NCI-H1105 (cell line): ENCODE measurements at regions not wholly inside any gene's neighbourhood (a gene's known extent, or its start where the extent isn't known, plus 50 kb on each side); places are given as distances from the start of the nearest gene placed in this dataset.

Experiments used
- DNase-seq: peaks from one replicate; lab custom pipeline; 2025; lab: John Stamatoyannopoulos, UW

DNA sequence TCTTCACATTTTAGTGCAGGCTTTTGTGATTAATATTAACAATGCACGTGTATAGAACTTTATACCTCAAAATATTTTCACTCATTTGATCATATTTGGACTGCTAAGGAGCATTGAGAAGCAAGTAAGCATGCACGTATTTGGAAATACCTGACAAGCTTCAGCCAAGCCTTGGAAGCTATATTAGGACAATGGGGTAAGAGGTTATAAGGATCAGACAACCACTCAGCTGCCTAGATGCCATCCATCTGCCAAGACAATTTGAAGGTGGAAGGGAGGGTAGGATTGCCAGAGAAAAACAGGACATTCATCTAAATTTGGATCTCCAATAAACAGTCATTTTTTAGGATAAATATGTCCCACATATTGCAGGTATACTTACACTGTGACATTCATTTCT lies 394.9 kb upstream of the CFAP20DC start:
- no peak for DNase-seq

- DNase-seq, result no peak
Measured at GRCh38 chr3:59444294-59444671, 394.5 kb upstream of the CFAP20DC start.

GRCh38 chr3:59443618-59444293 lies 393.9 kb upstream of the CFAP20DC start:
- no peak for DNase-seq

DNA sequence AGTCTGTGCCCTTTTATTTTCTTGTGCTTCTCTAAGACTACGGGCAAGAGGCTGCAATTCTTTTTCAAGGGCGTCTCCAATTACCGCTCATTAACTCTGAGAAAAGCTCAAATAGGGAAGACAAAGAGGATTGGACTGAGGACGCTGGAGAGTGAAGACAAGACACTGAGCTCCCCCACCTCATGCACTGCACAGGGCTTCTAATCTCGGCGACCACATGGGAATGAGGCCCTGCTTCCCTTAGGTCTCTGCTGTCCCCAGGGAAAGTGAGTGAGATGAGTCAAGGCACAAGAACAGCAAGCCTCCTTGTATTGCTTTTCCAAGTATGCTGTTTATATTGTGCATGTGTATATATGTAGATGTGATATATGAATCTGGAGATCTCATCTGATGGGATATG lies 392.2 kb upstream of the CFAP20DC start:
- no peak for DNase-seq

GRCh38 chr3:59440285-59441028 lies 390.6 kb upstream of the CFAP20DC start:
- DNase-seq, result no peak

DNA sequence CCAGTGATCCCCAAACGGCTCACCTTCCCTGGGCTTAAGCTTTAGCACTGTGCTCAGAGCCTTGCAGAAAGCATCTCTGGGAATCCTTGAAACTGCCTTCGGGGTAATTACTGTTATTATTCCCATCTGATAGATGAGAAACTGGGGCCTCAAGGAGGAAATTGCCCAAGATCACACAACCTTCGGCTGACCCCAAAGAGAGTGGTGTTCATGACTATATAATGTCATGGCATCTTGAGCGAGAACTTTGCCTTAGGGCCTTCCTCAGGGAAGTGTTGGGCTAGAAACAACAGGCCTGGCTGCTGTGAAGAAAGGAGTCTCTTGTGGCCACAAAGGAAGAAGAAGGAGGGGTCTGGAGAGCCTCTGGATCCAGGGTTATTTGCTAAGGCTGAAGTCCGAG lies 388.7 kb upstream of the CFAP20DC start:
- no peak for DNase-seq

DNA sequence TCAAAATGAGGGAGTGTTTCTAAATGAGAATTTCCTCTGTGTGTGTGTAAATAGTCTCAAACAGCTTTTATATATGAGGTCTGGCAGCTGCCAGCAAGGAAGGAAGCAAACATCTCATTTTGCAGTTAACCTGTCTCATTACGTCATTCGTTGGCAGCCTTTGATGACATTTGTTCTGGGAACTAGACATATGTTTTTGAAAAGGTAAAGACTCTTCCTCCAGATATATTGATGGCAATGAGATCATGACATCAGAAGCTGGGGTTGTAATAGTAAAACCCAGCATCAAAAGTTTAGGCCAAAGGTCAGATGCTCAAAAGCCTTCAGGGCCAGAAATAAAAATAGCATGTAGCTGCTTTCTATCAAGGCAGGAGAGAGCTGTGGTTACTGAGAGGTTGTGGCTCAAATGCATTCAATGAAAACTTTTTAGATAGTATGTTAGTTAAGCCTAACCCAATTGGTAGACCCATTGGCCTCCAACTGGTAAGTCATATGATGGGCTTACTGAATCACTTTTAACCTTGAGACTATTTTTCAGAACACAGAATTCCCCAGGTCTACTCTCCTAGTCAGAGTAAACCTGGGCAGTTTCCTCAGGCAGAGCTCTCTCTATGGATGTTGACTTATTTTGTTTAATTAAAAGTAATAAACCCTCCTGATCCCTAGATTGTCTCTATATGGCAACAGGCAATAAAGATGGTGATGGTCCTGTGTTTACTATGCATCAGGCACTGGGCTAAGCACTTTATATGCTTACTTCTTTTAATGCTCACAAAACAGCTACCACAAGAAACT lies 386.5 kb upstream of the CFAP20DC start:
- DNase-seq, result no peak

DNA sequence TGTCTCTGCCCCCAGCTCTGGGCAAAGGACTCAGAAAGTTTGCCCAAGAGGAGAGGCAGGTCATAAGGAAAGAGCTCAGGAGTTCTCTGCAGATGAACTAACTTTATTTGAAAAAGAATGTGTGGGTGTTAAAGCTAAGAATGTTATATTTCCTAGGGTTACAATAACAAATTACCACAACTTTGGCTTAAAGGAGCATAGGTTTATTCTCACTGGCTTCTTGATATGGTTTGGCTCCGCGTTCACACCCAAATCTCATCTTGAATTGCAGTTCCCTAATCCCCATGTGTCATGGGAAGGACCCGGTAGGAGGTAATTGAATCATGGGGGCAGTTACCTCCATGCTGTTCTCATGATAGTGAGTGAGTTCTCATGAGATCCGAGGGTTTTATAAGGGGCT lies 383.7 kb upstream of the CFAP20DC start:
- DNase-seq, result no peak

GRCh38 chr3:59432665-59433064 lies 382.8 kb upstream of the CFAP20DC start:
- DNase-seq, result no peak

GRCh38 chr3:59430341-59430740 lies 380.5 kb upstream of the CFAP20DC start:
- no peak for DNase-seq

DNA sequence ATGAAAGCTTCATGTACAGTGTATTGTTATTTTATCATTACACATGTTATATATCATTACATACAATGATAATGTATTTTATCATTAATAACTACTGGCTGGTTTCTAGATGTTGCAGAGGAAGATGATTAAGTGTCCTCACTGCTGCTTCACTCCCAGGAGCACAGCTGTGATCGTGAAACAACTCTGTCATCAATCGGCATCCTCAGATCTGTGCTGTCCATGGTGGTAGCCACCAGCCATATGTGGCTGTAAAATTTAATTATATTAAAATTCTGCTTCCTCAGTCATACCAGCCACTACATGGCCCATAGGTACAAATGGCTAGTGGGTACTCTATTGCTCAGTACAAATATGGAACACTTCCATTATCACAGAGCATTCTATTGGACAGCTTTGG lies 379.4 kb upstream of the CFAP20DC start:
- DNase-seq, result no peak

- no peak for DNase-seq
Measured at GRCh38 chr3:59426821-59427565, 377.2 kb upstream of the CFAP20DC start.

DNA sequence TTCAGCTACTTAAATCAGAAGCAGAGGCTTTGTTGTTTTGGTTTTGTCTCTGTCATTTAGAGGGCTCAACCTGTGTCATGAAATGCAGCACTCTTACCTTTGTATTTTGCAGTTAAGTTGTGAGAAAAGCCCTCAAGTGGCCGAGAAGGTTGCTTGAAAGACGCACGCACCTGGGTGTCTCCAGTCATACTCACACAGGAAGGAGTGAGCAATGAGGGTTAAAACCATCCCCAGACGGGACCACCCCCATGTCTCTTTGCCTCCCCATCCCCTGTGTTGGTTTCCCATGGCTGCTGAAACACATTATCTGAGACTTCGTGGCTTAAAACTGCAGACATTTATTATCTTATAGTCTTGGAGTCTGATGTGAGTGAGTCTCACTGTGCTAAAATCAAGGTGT lies 376.1 kb upstream of the CFAP20DC start:
- DNase-seq, result no peak

- DNase-seq, result no peak
Measured at GRCh38 chr3:59425371-59425770, 375.5 kb upstream of the CFAP20DC start.

DNA sequence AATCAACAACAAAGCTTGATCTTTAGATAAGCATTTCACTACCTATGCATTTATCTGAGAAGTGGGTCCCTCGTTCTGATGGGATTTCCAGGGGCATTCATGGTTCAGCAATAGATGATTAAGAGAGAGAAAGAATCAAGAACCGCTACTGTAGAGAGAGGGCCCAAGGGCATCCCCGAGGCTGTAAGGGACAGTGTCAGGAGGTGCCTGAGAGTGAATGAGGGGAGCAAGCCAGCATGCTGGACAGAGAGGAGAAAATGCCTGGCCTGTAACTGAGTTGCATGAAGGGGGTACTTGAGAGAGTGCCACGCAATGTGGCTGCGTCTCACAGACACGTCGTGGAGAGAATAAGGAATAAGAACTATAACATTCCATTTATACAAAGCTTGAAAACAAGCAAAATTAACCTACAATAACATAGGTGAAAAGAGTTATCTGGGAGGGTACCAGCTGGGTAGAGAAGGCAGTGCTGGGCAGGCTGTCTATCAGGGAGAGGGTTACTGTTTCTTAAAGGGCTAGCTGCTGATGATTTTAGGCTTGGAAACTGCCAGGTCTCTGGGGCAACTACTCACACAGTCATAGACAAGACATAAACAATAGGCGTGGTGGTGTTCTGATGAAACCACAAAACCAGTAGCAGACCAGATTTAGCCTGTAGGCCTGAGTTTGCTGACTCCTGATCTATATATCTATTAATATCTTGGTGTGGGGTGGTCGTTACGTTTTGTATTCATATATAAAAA lies 374.6 kb upstream of the CFAP20DC start:
- DNase-seq, result no peak

GRCh38 chr3:59423707-59424106 lies 373.9 kb upstream of the CFAP20DC start:
- no peak for DNase-seq

DNA sequence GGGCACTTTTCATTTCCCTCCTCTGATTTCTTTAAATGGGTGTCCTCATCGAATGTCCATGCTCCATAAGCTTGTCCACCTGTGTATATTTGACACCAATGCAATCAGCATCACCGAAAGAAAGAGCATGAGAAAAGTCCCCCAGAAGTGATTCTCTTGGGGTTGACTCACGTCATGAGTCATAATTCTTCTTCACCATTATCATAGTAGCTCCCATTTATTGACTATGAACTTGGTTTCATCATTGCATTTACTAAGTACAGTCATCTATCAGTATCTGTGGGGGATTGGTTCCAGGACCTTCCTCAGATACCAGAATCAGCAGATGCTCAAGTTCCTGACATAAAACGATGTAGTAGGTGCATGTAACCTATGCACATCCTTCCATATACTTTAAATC lies 372.5 kb upstream of the CFAP20DC start:
- DNase-seq, result no peak

DNA sequence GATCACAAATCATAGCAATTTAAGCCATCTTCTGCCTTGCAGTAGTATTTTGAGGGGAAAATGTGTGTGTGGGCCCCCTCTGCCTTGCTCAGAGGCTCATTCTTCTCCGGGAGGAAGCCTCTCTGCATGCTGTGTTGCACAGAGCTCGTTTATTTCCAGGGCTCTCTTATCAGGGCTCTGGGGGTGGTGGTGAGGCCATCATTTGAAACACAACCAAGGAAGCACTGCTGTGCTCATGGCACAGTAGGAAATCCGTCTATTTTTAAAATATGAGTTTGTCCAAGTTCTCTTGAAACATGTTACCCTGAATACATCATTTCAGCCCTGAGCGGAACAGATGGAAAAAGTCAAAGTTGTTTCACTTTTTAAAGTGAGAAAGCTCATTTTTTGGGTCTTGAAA lies 369.0 kb upstream of the CFAP20DC start:
- no peak for DNase-seq

DNA sequence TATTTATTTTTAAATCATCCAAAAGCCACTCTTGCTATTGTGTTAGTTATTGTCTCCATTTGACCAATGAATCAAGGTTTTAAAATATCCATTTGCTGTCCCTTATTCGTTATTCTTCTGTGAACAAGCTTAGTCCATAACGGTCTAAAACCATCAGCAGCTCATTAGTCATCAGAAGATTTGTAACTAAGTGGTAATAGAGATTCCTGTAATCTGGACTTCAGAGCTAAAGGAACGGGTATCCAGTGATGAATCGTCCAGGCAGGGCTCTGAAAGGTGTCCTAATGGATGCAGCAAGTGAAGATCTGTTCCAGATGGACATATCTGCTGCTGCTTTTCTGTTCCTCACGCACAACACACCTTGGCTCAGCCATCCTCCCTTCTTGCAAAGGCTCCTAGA lies 362.7 kb upstream of the CFAP20DC start:
- no peak for DNase-seq

DNA sequence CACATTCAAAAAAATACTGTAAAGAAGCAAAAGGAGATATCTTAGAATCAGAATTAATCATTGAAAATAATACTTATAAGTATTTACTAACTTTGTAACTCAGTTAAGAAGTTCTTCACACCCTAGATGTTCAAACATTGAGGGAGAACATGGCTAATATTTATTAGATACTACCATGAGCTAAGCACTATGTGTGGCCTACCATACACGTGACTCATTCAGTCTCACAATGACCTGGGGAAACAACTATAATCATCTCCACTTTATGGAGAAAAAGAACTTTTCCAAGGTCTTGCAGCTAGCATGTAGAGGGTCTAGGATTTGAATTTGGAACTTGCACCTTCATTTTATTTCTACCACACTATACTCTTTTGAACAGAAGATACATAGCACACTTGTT lies 361.9 kb upstream of the CFAP20DC start:
- no peak for DNase-seq

GRCh38 chr3:59411186-59411585 lies 361.4 kb upstream of the CFAP20DC start:
- DNase-seq, result no peak
